Type B pancreatic cell (in vitro differentiated cells): ENCODE measurements at regions not wholly inside any gene's neighbourhood (a gene's known extent, or its start where the extent isn't known, plus 50 kb on each side); places are given as distances from the start of the nearest gene placed in this dataset.

Source experiments
- DNase-seq: peaks from one replicate; pipeline ENCODE4 v3.0.0; 2021; ENCODE audit warnings: mixed read lengths; ENCODE audit not compliant: unreplicated experiment; ENCODE audit errors: extremely low spot score
- H3K27ac Mint-ChIP-seq: 2 replicates; pipeline ENCODE4 v1.8.0; 2021; ENCODE audit warnings: mild to moderate bottlenecking, mixed read lengths
- H3K27me3 Mint-ChIP-seq: 2 replicates; pipeline ENCODE4 v1.8.0; 2021; ENCODE audit warnings: mixed read lengths
- H3K36me3 Mint-ChIP-seq: 2 replicates; pipeline ENCODE4 v1.8.0; 2021; ENCODE audit warnings: mixed read lengths
- H3K4me1 Mint-ChIP-seq: one replicate; pipeline ENCODE4 v1.8.0; 2021; ENCODE audit warnings: mixed read lengths; ENCODE audit not compliant: unreplicated experiment
- H3K4me3 Mint-ChIP-seq: 2 replicates; pipeline ENCODE4 v1.8.0; 2021; ENCODE audit warnings: mild to moderate bottlenecking, mixed read lengths
- H3K9me3 Mint-ChIP-seq: 2 replicates; pipeline ENCODE4 v1.8.0; 2021; ENCODE audit warnings: mixed read lengths
- TF ChIP-seq, protein P1 (sequence below): fragments of 200-600 bp; sonication (generic); conservative IDR thresholded peaks from 2 replicates; pipeline ENCODE4 v1.5.0; 2021; ENCODE audit warnings: antibody characterized with exemption, mild to moderate bottlenecking

GRCh38 chr1:208329300-208329699 is 85.1 kb upstream of the PLXNA2 start:
- no peaks in the 10 kb centered on the region for H3K9me3 Mint-ChIP-seq
- peaks cover 11% of the 10 kb centered on the region for H3K4me1 Mint-ChIP-seq
- H3K36me3 Mint-ChIP-seq: no peaks in the 10 kb centered on the region
- TF ChIP-seq, protein P1, sequence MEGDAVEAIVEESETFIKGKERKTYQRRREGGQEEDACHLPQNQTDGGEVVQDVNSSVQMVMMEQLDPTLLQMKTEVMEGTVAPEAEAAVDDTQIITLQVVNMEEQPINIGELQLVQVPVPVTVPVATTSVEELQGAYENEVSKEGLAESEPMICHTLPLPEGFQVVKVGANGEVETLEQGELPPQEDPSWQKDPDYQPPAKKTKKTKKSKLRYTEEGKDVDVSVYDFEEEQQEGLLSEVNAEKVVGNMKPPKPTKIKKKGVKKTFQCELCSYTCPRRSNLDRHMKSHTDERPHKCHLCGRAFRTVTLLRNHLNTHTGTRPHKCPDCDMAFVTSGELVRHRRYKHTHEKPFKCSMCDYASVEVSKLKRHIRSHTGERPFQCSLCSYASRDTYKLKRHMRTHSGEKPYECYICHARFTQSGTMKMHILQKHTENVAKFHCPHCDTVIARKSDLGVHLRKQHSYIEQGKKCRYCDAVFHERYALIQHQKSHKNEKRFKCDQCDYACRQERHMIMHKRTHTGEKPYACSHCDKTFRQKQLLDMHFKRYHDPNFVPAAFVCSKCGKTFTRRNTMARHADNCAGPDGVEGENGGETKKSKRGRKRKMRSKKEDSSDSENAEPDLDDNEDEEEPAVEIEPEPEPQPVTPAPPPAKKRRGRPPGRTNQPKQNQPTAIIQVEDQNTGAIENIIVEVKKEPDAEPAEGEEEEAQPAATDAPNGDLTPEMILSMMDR: no peak
- H3K27me3 Mint-ChIP-seq: peaks cover 5% of the 10 kb centered on the region
- no peak overlapping the region for H3K4me3 Mint-ChIP-seq
- DNase-seq: no peak
- no peak overlapping the region for H3K27ac Mint-ChIP-seq

DNA sequence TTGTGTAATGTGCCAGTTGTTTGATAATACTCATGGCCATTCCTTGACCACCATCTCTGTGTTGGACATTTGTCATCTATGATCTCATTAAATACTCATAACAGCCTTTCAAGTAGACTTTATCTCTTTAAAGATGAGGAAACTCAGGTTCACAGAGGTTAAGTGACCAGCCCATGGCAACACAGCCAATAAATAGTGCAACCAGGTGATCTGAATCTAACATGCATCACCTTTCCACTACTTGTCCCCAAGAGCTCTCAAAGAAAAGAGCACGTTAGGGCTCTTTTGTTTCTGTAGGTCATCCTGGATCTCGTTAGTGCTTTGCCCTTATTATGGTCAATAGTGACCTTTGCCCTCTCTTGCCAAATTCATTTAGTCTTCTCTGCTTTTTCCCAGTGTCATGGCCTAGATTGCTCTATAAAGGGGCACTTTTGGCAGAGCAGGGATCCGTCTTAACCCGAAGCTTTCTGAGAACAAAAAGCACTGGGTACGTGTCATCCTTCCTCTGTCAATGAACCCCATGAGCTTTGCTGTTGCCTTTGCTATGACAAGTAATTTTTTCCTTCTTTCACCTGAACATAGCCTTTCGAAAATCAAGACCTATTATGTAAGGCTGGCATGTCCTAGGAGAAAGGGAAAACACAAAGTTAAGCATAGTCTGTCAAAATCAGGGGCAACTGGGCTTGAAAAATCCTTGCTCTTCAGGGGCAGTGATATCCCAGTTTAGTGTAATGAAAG is 88.0 kb upstream of the PLXNA2 start:
- peaks cover 29% of the 10 kb centered on the region for H3K4me1 Mint-ChIP-seq
- H3K4me3 Mint-ChIP-seq: no peak overlapping the region
- TF ChIP-seq, protein P1: no peak
- H3K27me3 Mint-ChIP-seq: peaks cover 2% of the 10 kb centered on the region
- H3K36me3 Mint-ChIP-seq: no peaks in the 10 kb centered on the region
- H3K9me3 Mint-ChIP-seq: no peaks in the 10 kb centered on the region
- no peak for DNase-seq
- H3K27ac Mint-ChIP-seq: no peak overlapping the region

- H3K27me3 Mint-ChIP-seq: peaks cover 2% of the 10 kb centered on the region
- no peaks in the 10 kb centered on the region for H3K9me3 Mint-ChIP-seq
- TF ChIP-seq, protein P1: no peak
- DNase-seq: no peak
- no peak overlapping the region for H3K27ac Mint-ChIP-seq
- no peaks in the 10 kb centered on the region for H3K36me3 Mint-ChIP-seq
- H3K4me3 Mint-ChIP-seq: no peak overlapping the region
- peaks cover 29% of the 10 kb centered on the region for H3K4me1 Mint-ChIP-seq
These were observed 88.6 kb upstream of the PLXNA2 start for GRCh38 chr1:208332774-208333126.

GRCh38 chr1:208333676-208334075 is 89.5 kb upstream of the PLXNA2 start:
- H3K36me3 Mint-ChIP-seq: no peaks in the 10 kb centered on the region
- H3K4me1 Mint-ChIP-seq: peaks cover 29% of the 10 kb centered on the region
- H3K4me3 Mint-ChIP-seq: no peak overlapping the region
- DNase-seq: no peak
- no peaks in the 10 kb centered on the region for H3K9me3 Mint-ChIP-seq
- TF ChIP-seq, protein P1: no peak
- H3K27me3 Mint-ChIP-seq: peaks cover 7% of the 10 kb centered on the region
- no peak overlapping the region for H3K27ac Mint-ChIP-seq

DNA sequence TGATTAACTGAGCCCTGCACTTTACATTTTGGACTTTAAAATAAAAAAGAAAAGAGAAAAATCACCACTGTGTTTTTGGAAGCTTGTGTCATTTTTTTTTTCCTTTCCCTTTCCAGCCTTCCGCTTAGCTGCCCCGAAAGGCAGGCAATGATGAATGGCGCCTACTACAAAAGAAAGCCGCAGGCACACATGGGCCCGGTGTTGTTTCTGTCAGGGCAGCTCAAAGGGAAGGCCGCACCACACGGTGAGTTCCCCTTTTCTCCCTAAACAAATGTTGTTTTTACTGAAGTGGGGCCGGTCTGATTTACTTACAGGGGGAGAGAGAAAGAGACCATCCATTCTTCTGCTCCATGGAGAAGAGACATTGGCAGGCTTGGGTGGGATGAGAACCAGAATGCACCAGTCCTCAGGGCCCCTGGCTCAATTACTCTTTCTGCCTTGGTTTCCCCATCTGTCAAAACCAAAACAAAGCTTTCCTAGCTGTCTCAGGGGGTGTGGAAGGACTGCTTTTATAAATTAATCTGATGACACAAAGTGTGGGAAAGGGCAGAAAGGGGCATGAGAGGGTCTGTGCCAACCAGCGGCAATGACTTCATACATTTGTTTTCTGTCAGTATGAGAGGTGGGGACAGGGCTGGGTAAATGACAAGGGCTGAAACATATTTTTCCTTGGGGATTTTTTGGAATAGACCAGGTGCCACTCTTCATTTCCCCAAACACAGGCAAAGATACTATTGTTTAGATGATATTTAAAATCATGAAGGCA is 91.4 kb upstream of the PLXNA2 start:
- H3K27me3 Mint-ChIP-seq: peaks cover 12% of the 10 kb centered on the region
- H3K27ac Mint-ChIP-seq: peak overlapping the region; percentile 5
- DNase-seq: no peak
- no peaks in the 10 kb centered on the region for H3K36me3 Mint-ChIP-seq
- no peaks in the 10 kb centered on the region for H3K9me3 Mint-ChIP-seq
- peak overlapping the region; percentile 21 for H3K4me3 Mint-ChIP-seq
- peaks cover 23% of the 10 kb centered on the region for H3K4me1 Mint-ChIP-seq
- TF ChIP-seq, protein P1: no peak
